ENCODE measurements at regions not wholly inside any gene's neighbourhood (a gene's known extent, or its start where the extent isn't known, plus 50 kb on each side); places are given as distances from the start of the nearest gene placed in this dataset.
"Not testable (repeated sequence)": the region's sequence is repeated elsewhere in the genome, so short reads cannot be mapped to it uniquely, and the experiment has no call there.

DNA sequence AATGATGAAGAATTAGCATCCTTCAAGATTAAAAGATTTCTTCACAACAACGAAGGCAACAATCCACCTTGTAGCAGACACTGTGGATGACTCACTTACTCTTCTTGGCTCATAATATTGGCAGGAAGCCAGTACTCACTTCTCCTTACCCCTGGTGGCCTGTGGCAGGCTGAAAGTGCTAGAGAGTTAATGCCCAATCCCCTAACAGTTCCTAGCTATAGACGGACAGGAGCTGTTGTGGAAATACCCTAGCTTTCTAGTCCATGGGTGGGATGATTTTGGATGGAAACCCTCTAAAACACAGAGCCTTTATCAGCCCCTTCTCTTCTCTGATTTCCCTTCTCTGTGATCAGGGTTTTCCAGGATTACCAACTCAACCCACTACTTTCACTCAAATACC lies 128.6 kb upstream of the NYAP2 start:
- FAIRE-seq (no peak), DNase-seq (ENCODE audit: insufficient read length, low spot score) (no peak)
- TF ChIP-seq, protein P1, sequence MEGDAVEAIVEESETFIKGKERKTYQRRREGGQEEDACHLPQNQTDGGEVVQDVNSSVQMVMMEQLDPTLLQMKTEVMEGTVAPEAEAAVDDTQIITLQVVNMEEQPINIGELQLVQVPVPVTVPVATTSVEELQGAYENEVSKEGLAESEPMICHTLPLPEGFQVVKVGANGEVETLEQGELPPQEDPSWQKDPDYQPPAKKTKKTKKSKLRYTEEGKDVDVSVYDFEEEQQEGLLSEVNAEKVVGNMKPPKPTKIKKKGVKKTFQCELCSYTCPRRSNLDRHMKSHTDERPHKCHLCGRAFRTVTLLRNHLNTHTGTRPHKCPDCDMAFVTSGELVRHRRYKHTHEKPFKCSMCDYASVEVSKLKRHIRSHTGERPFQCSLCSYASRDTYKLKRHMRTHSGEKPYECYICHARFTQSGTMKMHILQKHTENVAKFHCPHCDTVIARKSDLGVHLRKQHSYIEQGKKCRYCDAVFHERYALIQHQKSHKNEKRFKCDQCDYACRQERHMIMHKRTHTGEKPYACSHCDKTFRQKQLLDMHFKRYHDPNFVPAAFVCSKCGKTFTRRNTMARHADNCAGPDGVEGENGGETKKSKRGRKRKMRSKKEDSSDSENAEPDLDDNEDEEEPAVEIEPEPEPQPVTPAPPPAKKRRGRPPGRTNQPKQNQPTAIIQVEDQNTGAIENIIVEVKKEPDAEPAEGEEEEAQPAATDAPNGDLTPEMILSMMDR (IDR thresholded peaks at IDR 0.05; ENCODE audit: insufficient read depth, missing control alignments), result no peak

DNA sequence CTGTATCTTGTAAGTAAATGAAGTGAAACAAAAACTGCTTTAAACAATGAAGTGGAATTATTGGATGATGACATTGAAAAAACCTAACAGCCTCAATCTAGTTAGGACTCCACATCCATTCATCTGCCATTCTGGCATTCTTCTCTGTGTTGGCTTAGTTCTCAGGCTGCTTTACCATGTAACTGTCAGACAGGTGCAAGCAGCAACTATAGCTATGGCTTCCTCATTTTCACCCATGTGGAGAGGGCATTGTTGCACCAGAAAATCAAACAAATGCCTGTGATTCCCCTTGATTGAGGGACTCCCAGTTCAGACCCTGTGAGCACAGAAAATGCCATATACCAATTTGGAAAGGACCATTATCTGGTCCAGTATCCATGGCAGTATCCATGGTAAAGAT lies 129.5 kb upstream of the NYAP2 start:
- no peak for FAIRE-seq
- no peak for DNase-seq (ENCODE audit: insufficient read length, low spot score)
- TF ChIP-seq, protein P1 (IDR thresholded peaks at IDR 0.05; ENCODE audit: insufficient read depth, missing control alignments), result no peak

DNA sequence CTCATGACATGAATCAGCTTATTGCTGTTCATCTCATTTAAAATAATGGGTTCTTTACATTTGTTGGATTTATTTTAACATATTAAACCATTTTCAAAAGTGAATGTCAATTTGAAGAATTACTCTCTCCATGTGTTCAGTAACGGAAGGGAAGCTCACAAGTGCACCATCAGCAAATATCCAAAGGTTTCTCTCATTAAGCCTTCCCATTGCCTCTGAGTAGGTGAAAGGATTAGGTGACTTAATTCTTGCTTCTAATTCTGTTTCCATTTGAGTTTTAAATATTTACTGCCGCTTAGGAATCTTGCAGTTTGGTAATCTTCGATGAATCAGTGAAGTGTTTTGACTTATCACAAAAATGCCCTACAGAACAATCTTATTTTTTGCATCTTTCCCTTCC lies 145.1 kb upstream of the NYAP2 start:
- FAIRE-seq (peak; percentile 69), DNase-seq (ENCODE audit: insufficient read length, low spot score) (no peak)
- TF ChIP-seq, protein P1 (IDR thresholded peaks at IDR 0.05; ENCODE audit: insufficient read depth, missing control alignments), result no peak

DNA sequence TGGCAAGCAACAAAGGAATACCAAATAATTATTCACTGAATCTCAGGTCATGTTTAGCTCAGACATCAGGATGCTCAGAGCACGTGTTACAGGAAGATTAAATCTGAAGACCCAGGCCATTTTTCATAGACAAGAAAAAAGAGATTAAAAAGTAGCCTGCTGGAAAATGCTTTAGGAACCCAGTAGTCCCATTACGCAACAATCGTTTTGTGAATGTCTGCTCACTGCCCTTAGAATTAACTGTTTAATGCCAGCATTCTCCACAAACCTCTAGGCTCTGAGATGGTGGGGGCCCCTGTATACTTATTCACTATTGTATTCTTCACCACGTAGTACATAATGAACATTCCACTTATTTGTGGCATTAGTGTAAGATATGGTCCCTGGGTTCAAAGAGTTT lies 154.6 kb upstream of the NYAP2 start:
- FAIRE-seq, result no peak
- DNase-seq (ENCODE audit: insufficient read length, low spot score), result no peak
- TF ChIP-seq, protein P1 (IDR thresholded peaks at IDR 0.05; ENCODE audit: insufficient read depth, missing control alignments), result no peak

DNA sequence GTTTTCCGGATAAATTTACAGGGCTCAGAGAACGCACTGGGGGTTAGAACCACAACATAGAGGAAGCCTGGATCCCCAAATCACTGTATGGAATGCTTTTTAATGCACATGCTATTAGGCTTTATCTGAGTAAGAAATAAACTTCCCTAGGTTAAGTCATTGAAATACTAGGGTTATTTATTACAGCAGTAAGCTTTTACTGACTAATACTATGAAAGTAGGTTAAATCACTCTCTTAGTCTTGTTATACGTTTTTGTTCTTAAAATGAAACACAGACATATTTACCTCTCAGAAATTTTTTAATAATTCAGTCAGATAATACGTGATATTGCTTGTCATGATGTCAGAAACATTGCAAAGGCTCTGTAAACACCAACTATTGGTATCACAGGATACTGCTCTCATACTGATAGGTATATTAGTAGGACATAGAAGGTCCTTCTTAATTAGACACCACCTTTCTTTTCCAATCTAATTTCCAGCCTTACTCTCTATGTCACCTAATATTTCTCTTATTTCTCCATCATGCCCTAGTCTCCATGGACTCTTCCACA lies 162.7 kb upstream of the NYAP2 start:
- no peak for FAIRE-seq
- TF ChIP-seq, protein P1 (IDR thresholded peaks at IDR 0.05; ENCODE audit: insufficient read depth, missing control alignments), result no peak
- no peak for DNase-seq (ENCODE audit: insufficient read length, low spot score)

DNA sequence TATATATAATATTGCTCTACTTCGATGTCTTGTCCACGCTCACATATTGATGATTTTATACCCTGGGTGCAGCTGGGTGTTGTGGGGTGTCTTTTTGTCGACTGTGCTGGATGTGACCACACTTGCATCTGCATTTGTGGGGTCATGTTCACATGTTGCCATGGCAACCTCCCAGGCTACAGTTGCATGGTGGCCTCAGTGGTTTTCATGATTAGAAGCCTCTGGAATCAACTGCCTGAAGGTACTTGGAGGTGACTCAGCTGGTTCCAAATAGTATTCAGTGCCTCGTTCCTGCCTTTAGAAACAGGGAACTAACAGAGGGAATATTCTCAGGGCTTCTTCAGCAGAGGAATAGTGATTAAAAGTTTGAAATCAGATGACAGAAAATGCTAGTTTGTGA lies 166.3 kb upstream of the NYAP2 start:
- no peak for FAIRE-seq
- DNase-seq (ENCODE audit: insufficient read length, low spot score), result no peak
- TF ChIP-seq, protein P1 (IDR thresholded peaks at IDR 0.05; ENCODE audit: insufficient read depth, missing control alignments), result no peak

DNA sequence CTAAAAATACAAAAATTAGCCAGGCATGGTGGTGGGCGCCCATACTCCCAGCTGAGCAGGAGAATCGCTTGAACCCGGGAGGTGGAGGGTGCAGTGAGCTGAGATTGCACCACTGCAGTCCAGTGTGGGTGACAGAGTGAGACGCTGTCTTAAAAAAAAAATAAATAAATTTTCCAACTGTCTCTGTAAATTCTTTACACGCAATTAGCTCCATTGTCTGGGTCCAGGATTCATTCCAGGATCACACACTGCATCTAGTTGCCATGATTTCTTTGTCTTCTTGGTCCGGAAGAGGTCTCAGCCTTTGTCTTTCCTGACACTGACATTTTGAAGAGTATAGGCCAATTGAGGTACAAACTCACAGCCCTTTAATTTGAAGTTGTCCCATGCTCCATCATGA lies 167.6 kb upstream of the NYAP2 start:
- TF ChIP-seq, protein P1 (IDR thresholded peaks at IDR 0.05; ENCODE audit: insufficient read depth, missing control alignments), result no peak
- DNase-seq (ENCODE audit: insufficient read length, low spot score) (no peak), FAIRE-seq (no peak)

DNA sequence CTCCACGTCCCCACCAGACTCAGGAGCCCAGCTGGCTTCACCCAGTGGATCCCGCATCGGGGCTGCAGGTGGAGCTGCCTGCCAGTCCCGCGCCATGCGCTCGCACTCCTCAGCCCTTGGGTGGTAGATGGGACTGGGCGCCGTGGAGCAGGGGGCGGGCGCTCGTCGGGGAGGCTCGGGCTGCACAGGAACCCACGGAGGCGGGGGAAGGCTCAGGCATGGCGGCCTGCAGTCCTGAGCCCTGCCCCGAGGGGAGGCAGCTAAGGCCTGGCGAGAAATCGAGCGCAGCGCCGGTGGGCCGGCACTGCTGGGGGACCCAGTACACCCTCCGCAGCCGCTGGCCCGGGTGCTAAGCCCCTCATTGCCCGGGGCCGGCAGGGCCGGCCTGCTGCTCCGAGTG lies 170.2 kb upstream of the NYAP2 start:
- FAIRE-seq; DNase-seq (ENCODE audit: insufficient read length, low spot score): not testable (repeated sequence)
